Keratinocyte (primary cell): ENCODE measurements at regions not wholly inside any gene's neighbourhood (a gene's known extent, or its start where the extent isn't known, plus 50 kb on each side); places are given as distances from the start of the nearest gene placed in this dataset.

Experiments
- DNase-seq: peaks from one replicate; pipeline ENCODE4 v3.0.0-alpha.2; 2011; ENCODE audit warnings: low read depth, missing footprints, low spot score
- FAIRE-seq: peaks from 2 replicates; lab custom pipeline; 2011; peaks lifted over from hg19 to GRCh38; lab: Jason Lieb, UNC
- H2AFZ ChIP-seq: 2 replicates; pipeline ENCODE4 v1.6.0; 2012; ENCODE audit warnings: low read length, control low read depth, inconsistent platforms; ENCODE audit not compliant: control insufficient read depth
- H3K27ac ChIP-seq: 2 replicates; pipeline ENCODE4 v1.5.1; 2011; ENCODE audit warnings: low read length; ENCODE audit not compliant: control insufficient read depth, insufficient read depth
- H3K27me3 ChIP-seq: 3 replicates; pipeline ENCODE4 v1.6.0; 2011; ENCODE audit warnings: low read length; ENCODE audit not compliant: control insufficient read depth, insufficient read depth; ENCODE audit errors: extremely low read depth
- H3K36me3 ChIP-seq, 2 experiments: 2 replicates in 1 of 2; 3 replicates in 1 of 2; pipeline ENCODE4 v1.5.1; 2011; ENCODE audit warnings: low read length in 2 of 2, mild to moderate bottlenecking in 1 of 2; ENCODE audit not compliant: control insufficient read depth in 2 of 2, insufficient read depth in 2 of 2; ENCODE audit errors: extremely low read depth in 1 of 2
- H3K4me1 ChIP-seq: 3 replicates; pipeline ENCODE4 v1.5.1; 2011; ENCODE audit warnings: low read length; ENCODE audit not compliant: control insufficient read depth, insufficient read depth; ENCODE audit errors: extremely low read depth
- H3K4me2 ChIP-seq: 3 replicates; pipeline ENCODE4 v1.6.0; 2011; ENCODE audit warnings: low read depth, low read length; ENCODE audit not compliant: control insufficient read depth, insufficient read depth; ENCODE audit errors: extremely low read depth
- H3K4me3 ChIP-seq, 3 experiments: fragments of 200-600 bp in 1 of 3; sonication (generic) in 1 of 3; 2 replicates in 2 of 3; 3 replicates in 1 of 3; pipeline ENCODE4 v1.5.1; 2011 to 2016; ENCODE audit warnings: low read length in 3 of 3, mild to moderate bottlenecking in 3 of 3, control low read depth in 2 of 3, inconsistent platforms in 1 of 3, low read depth in 1 of 3, mixed read lengths in 1 of 3, mixed run types in 1 of 3, moderate library complexity in 1 of 3; ENCODE audit not compliant: control insufficient read depth in 2 of 3, insufficient read depth in 2 of 3; ENCODE audit errors: extremely low read depth in 1 of 3
- H3K79me2 ChIP-seq: 2 replicates; pipeline ENCODE4 v1.6.0; 2012; ENCODE audit warnings: low read length; ENCODE audit not compliant: control insufficient read depth, insufficient read depth
- H3K9ac ChIP-seq: 3 replicates; pipeline ENCODE4 v1.6.0; 2011; ENCODE audit warnings: low read length; ENCODE audit not compliant: control insufficient read depth, insufficient read depth; ENCODE audit errors: extremely low read depth
- H3K9me1 ChIP-seq: 3 replicates; pipeline ENCODE4 v1.6.0; 2011; ENCODE audit warnings: low read length; ENCODE audit not compliant: control insufficient read depth, insufficient read depth; ENCODE audit errors: extremely low read depth
- H3K9me3 ChIP-seq: 2 replicates; pipeline ENCODE4 v1.5.1; 2012; ENCODE audit warnings: low read depth, low read length; ENCODE audit not compliant: control insufficient read depth
- H4K20me1 ChIP-seq: 3 replicates; pipeline ENCODE4 v1.6.0; 2011; ENCODE audit warnings: low read length; ENCODE audit not compliant: control insufficient read depth, insufficient read depth; ENCODE audit errors: extremely low read depth
- CTCF ChIP-seq, 3 experiments: IDR thresholded peaks in 1 of 3; conservative IDR thresholded peaks in 1 of 3; optimal IDR thresholded peaks in 1 of 3; 2 replicates in 2 of 3; 3 replicates in 1 of 3; pipeline versions ENCODE3 to v1.5.1; 2011; ENCODE audit warnings: low read length in 3 of 3, mild to moderate bottlenecking in 3 of 3, moderate library complexity in 2 of 3, control low read depth in 1 of 3, inconsistent platforms in 1 of 3; ENCODE audit not compliant: insufficient read depth in 2 of 3; ENCODE audit errors: extremely low read depth in 1 of 3
- EZH2 ChIP-seq: IDR thresholded peaks from one replicate; pipeline ENCODE4 v1.6.1; 2012; ENCODE audit warnings: inconsistent platforms, mild to moderate bottlenecking, low read length, moderate library complexity
- dilution Hi-C: fragments of 300-500 bp; cut with MboI; formaldehyde crosslinking; loops from one replicate; pipeline ENCODE4 v1.7.0; 2020; ENCODE audit warnings: low sequenced_read_pairs; ENCODE audit not compliant: extremely low pct_ligation_motif_present

- no peaks in the 10 kb centered on the region for H3K4me1 ChIP-seq
- H3K79me2 ChIP-seq: no peaks in the 10 kb centered on the region
- H3K9me3 ChIP-seq: no peaks in the 10 kb centered on the region
- H3K9me1 ChIP-seq: no peaks in the 10 kb centered on the region
- TF ChIP-seq CTCF (optimal IDR thresholded peaks at IDR 0.05 in 1 of 3, IDR thresholded peaks at IDR 0.05 in 1 of 3, conservative IDR thresholded peaks at IDR 0.05 in 1 of 3; ENCODE audit: extremely low read depth in 1 of 3, insufficient read depth in 2 of 3, low read length in 3 of 3) (no peak), EZH2 (no peak)
- dilution Hi-C loops: no loop called here
- no peak overlapping the region for H2AFZ ChIP-seq
- H3K4me2 ChIP-seq: no peak overlapping the region
- H3K9ac ChIP-seq: no peak overlapping the region
- H4K20me1 ChIP-seq: no peaks in the 10 kb centered on the region
- H3K36me3 ChIP-seq: no peaks in the 10 kb centered on the region
- H3K27me3 ChIP-seq: no peaks in the 10 kb centered on the region
- H3K27ac ChIP-seq: no peak overlapping the region
- DNase-seq (no peak), FAIRE-seq (no peak)
- no peak overlapping the region for H3K4me3 ChIP-seq
These were observed 903.9 kb upstream of the ADGRL2 start for GRCh38 chr1:80896781-80897356.

- TF ChIP-seq EZH2 (no peak), CTCF (optimal IDR thresholded peaks at IDR 0.05 in 1 of 3, IDR thresholded peaks at IDR 0.05 in 1 of 3, conservative IDR thresholded peaks at IDR 0.05 in 1 of 3; ENCODE audit: extremely low read depth in 1 of 3, insufficient read depth in 2 of 3, low read length in 3 of 3) (no peak)
- no peak overlapping the region for H3K9ac ChIP-seq
- no peak overlapping the region for H3K27ac ChIP-seq
- no peak overlapping the region for H3K4me3 ChIP-seq
- H3K4me1 ChIP-seq: no peaks in the 10 kb centered on the region
- no peaks in the 10 kb centered on the region for H3K36me3 ChIP-seq
- H2AFZ ChIP-seq: no peak overlapping the region
- dilution Hi-C loops: no loop called here
- no peak overlapping the region for H3K4me2 ChIP-seq
- H3K27me3 ChIP-seq: no peaks in the 10 kb centered on the region
- H3K79me2 ChIP-seq: no peaks in the 10 kb centered on the region
- DNase-seq: no peak
- no peaks in the 10 kb centered on the region for H4K20me1 ChIP-seq
- FAIRE-seq: no peak
- no peaks in the 10 kb centered on the region for H3K9me1 ChIP-seq
- H3K9me3 ChIP-seq: no peaks in the 10 kb centered on the region
These were observed 905.8 kb upstream of the ADGRL2 start for GRCh38 chr1:80894921-80895320.
